KMS-11 (cell line): ENCODE measurements at regions not wholly inside any gene's neighbourhood (a gene's known extent, or its start where the extent isn't known, plus 50 kb on each side); places are given as distances from the start of the nearest gene placed in this dataset.

ENCODE experiments used
- H2AFZ ChIP-seq: fragments of 200-600 bp; sonication (generic); 2 replicates; pipeline ENCODE4 v1.6.1; 2016; ENCODE audit warnings: antibody characterized with exemption, mixed run types, low read depth
- H3K27ac ChIP-seq: fragments of 200-600 bp; sonication (generic); 2 replicates; pipeline ENCODE4 v1.6.1; 2016; ENCODE audit warnings: mild to moderate bottlenecking, mixed run types
- H3K27me3 ChIP-seq: fragments of 200-600 bp; sonication (generic); 2 replicates; pipeline ENCODE4 v1.6.1; 2017; ENCODE audit warnings: mild to moderate bottlenecking, low read depth, mixed run types, moderate library complexity; ENCODE audit not compliant: insufficient read depth
- H3K36me3 ChIP-seq: fragments of 200-600 bp; sonication (generic); 2 replicates; pipeline ENCODE4 v1.6.1; 2017; ENCODE audit warnings: mild to moderate bottlenecking, mixed run types; ENCODE audit not compliant: insufficient read depth
- H3K4me1 ChIP-seq: fragments of 200-600 bp; sonication (generic); 2 replicates; pipeline ENCODE4 v1.6.1; 2016; ENCODE audit warnings: mild to moderate bottlenecking, low read depth, mixed run types; ENCODE audit not compliant: poor library complexity, severe bottlenecking
- H3K4me2 ChIP-seq: fragments of 200-600 bp; sonication (generic); 2 replicates; pipeline ENCODE4 v1.7.0; 2016; ENCODE audit warnings: mild to moderate bottlenecking, mixed run types
- H3K4me3 ChIP-seq: fragments of 200-600 bp; sonication (generic); IDR thresholded peaks from 2 replicates; pipeline ENCODE4 v1.6.1; 2017; ENCODE audit warnings: low read depth, low read length, mixed read lengths; ENCODE audit not compliant: insufficient read depth
- H3K79me2 ChIP-seq: fragments of 200-600 bp; sonication (generic); 2 replicates; pipeline ENCODE4 v1.6.1; 2016; ENCODE audit warnings: low read depth, mixed run types; ENCODE audit not compliant: insufficient read depth
- H3K9ac ChIP-seq: fragments of 200-600 bp; sonication (generic); 2 replicates; pipeline ENCODE4 v1.6.1; 2016; ENCODE audit warnings: mild to moderate bottlenecking, mixed run types
- H4K20me1 ChIP-seq: fragments of 200-600 bp; sonication (generic); 2 replicates; pipeline ENCODE4 v1.6.1; 2016; ENCODE audit warnings: mild to moderate bottlenecking, mixed run types; ENCODE audit not compliant: insufficient read depth
- TF ChIP-seq, protein P1 (sequence below): fragments of 200-600 bp; sonication (generic); conservative IDR thresholded peaks from 2 replicates; pipeline ENCODE4 v1.6.1; 2017; ENCODE audit warnings: low read depth, mild to moderate bottlenecking, antibody characterized with exemption, low read length, moderate library complexity, mixed read lengths

DNA sequence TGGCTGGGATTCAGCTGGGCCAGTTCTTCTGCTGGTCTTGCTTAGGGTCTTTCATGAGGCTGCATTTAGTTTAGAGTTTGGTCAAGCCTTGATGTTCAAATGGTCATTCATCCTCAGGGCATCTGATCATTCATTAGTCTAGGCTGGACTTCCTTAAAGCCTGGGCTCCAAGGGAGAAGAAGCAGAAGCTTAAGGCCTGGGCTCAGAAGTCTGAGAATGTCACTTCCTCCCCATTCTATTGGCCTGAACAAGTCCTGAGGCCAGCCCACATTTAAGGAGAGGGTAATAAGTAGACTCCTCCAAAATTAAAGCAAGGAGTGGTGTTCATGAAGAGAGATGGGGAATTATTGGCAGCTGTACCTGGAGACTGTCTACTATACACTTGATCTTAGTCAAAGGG lies 193.2 kb upstream of the HABP2 start:
- Histone ChIP-seq H3K9ac (no peak overlapping the region), H3K4me2 (no peak overlapping the region), H4K20me1 (no peaks in the 10 kb centered on the region), H3K4me3 (no peak overlapping the region), H3K79me2 (no peaks in the 10 kb centered on the region), H3K4me1 (peaks cover 10% of the 10 kb centered on the region), H2AFZ (no peak overlapping the region), H3K27ac (no peak overlapping the region), H3K36me3 (no peaks in the 10 kb centered on the region), H3K27me3 (no peaks in the 10 kb centered on the region)
- TF ChIP-seq, protein P1, sequence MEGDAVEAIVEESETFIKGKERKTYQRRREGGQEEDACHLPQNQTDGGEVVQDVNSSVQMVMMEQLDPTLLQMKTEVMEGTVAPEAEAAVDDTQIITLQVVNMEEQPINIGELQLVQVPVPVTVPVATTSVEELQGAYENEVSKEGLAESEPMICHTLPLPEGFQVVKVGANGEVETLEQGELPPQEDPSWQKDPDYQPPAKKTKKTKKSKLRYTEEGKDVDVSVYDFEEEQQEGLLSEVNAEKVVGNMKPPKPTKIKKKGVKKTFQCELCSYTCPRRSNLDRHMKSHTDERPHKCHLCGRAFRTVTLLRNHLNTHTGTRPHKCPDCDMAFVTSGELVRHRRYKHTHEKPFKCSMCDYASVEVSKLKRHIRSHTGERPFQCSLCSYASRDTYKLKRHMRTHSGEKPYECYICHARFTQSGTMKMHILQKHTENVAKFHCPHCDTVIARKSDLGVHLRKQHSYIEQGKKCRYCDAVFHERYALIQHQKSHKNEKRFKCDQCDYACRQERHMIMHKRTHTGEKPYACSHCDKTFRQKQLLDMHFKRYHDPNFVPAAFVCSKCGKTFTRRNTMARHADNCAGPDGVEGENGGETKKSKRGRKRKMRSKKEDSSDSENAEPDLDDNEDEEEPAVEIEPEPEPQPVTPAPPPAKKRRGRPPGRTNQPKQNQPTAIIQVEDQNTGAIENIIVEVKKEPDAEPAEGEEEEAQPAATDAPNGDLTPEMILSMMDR: no peak

DNA sequence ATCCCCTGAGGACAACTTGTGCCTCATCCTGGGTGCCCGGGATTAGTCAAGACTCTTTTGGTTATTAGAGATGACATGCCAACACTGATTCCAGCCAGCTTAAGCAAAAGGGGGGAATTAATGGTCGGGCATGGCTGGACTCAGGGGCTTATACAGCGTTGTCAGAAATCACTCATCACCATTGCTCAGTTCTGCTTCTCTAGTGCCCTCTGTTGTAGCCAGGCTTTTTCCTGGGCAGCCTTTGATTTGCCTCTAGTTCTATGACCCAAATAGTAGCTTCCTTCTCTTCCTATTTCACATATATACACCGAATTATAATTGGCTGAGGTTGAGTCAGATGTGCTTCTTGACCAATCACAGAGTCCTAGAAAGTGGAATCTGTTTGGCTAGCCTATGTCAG lies 192.0 kb upstream of the HABP2 start:
- no peak overlapping the region for H2AFZ ChIP-seq

DNA sequence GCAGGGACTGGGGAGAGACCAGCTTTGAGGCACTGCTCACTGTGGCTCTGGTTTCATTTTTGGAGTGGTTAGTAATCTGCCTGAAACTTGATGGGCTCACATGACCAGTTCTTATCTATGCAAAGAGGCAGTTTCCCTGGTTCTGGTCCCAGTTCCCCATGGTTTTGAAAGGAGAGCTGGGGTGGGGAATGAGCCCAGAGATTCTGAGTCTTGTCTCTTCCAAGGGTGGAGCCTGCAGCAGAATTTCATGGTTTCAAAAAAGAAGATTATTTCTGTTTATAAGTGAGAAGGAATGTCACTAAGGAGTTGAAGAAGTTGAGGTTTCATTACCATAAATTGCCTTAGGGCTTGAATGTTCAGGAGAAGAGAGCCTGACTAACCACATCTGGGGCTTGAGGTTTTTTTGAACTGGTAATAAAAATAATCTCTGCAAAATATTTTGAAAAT lies 190.2 kb upstream of the HABP2 start:
- Histone ChIP-seq H2AFZ (no peak overlapping the region), H3K9ac (no peak overlapping the region), H4K20me1 (no peaks in the 10 kb centered on the region), H3K36me3 (no peaks in the 10 kb centered on the region), H3K79me2 (no peaks in the 10 kb centered on the region), H3K4me3 (no peak overlapping the region), H3K4me2 (no peak overlapping the region), H3K4me1 (peaks cover 10% of the 10 kb centered on the region), H3K27me3 (no peaks in the 10 kb centered on the region), H3K27ac (no peak overlapping the region)
- TF ChIP-seq, protein P1: no peak

More for the DNA sequence above, 192.0 kb upstream of the HABP2 start:
- Histone ChIP-seq H3K27me3 (no peaks in the 10 kb centered on the region), H3K36me3 (no peaks in the 10 kb centered on the region), H3K9ac (no peak overlapping the region), H3K27ac (no peak overlapping the region), H3K4me1 (peaks cover 10% of the 10 kb centered on the region), H3K79me2 (no peaks in the 10 kb centered on the region), H4K20me1 (no peaks in the 10 kb centered on the region), H3K4me3 (no peak overlapping the region), H3K4me2 (no peak overlapping the region)
- TF ChIP-seq, protein P1: no peak

DNA sequence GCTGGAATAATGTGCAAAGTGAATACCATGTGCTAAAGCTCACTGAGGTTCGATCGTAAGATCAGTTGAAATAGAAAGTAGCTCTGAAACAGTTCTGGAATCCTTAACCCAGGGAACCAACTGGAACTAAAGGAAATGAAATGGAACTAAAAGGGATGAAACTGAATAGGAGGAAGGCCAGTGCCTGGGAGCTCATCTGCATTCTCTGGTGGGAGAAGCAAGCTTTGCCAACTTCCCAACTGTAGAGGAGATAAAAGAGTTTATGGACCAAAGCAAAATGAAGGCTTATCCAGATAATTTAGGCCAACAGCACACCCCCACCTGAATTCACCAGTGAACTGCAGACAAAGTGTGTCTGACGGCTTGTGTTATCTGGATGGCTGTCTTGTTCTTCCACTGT lies 188.6 kb upstream of the HABP2 start:
- Histone ChIP-seq H2AFZ (no peak overlapping the region), H3K4me2 (no peak overlapping the region), H3K9ac (no peak overlapping the region), H3K27ac (no peak overlapping the region), H3K27me3 (no peaks in the 10 kb centered on the region), H3K79me2 (no peaks in the 10 kb centered on the region), H3K4me3 (no peak overlapping the region), H3K36me3 (no peaks in the 10 kb centered on the region), H3K4me1 (peaks cover 10% of the 10 kb centered on the region), H4K20me1 (no peaks in the 10 kb centered on the region)
- TF ChIP-seq, protein P1: no peak
